Caco-2 (cell line): ENCODE measurements at regions not wholly inside any gene's neighbourhood (a gene's known extent, or its start where the extent isn't known, plus 50 kb on each side); places are given as distances from the start of the nearest gene placed in this dataset.

ENCODE experiments used
- BruUV-seq: library from RNA; stranded (reverse); fragments of 400-500 nt; replicated peaks from 2 replicates; lab custom pipeline; 2021; lab: Mats Ljungman, UMichigan
- CTCF ChIA-PET: fragments of 300-600 bp; sonication (Branson Sonifier 250); formaldehyde crosslinking; loops from one replicate; lab custom pipeline; 2022; ENCODE audit warnings: antibody characterized with exemption; lab: Charles Lee
- POLR2A ChIA-PET: fragments of 300-600 bp; sonication (Branson Sonifier 250); formaldehyde crosslinking; loops from one replicate; lab custom pipeline; 2022; ENCODE audit warnings: antibody characterized with exemption; lab: Charles Lee
- DNase-seq, 2 experiments: peaks; one replicate each; pipeline versions ENCODE4 v3.0.0 to v3.0.0-alpha.2; 2020 to 2022
- H3K27me3 ChIP-seq: replicated peaks from 2 replicates; pipeline ENCODE4 v1.6.0; 2011; ENCODE audit warnings: low read length; ENCODE audit not compliant: control insufficient read depth, insufficient read depth
- H3K36me3 ChIP-seq: 2 replicates; pipeline ENCODE4 v1.5.1; 2011; ENCODE audit warnings: low read length; ENCODE audit not compliant: control insufficient read depth, insufficient read depth
- H3K4me1 ChIP-seq: fragments of 250-450 bp; sonication (Bioruptor Pico); 2 replicates; pipeline ENCODE4 v1.5.1; 2020; ENCODE audit warnings: mild to moderate bottlenecking
- H3K4me3 ChIP-seq: 2 replicates; pipeline ENCODE4 v1.5.1; 2011; ENCODE audit warnings: low read depth, mild to moderate bottlenecking, control low read depth, low read length
- H3K9me3 ChIP-seq: fragments of 250-450 bp; sonication (Bioruptor Pico); 2 replicates; pipeline ENCODE4 v1.5.1; 2020; ENCODE audit warnings: mild to moderate bottlenecking, moderate library complexity
- H3K27ac Mint-ChIP-seq: one replicate; pipeline ENCODE4 v1.8.0; 2022; ENCODE audit warnings: mixed read lengths; ENCODE audit not compliant: unreplicated experiment
- H3K27me3 Mint-ChIP-seq: one replicate; pipeline ENCODE4 v1.8.0; 2022; ENCODE audit warnings: mixed read lengths; ENCODE audit not compliant: insufficient read depth, unreplicated experiment
- H3K36me3 Mint-ChIP-seq: one replicate; pipeline ENCODE4 v1.8.0; 2022; ENCODE audit warnings: mild to moderate bottlenecking, mixed read lengths; ENCODE audit not compliant: insufficient read depth, unreplicated experiment
- H3K4me1 Mint-ChIP-seq: one replicate; pipeline ENCODE4 v1.8.0; 2022; ENCODE audit warnings: low read depth, mixed read lengths; ENCODE audit not compliant: unreplicated experiment
- H3K4me3 Mint-ChIP-seq: one replicate; pipeline ENCODE4 v1.8.0; 2022; ENCODE audit warnings: mild to moderate bottlenecking, moderate library complexity, mixed read lengths; ENCODE audit not compliant: unreplicated experiment
- H3K9me3 Mint-ChIP-seq: one replicate; pipeline ENCODE4 v1.8.0; 2022; ENCODE audit warnings: mixed read lengths; ENCODE audit not compliant: unreplicated experiment
- intact Hi-C: fragments of 100-400 bp; cut with micrococcal nuclease; formaldehyde crosslinking; loops from one replicate; pipeline ENCODE4 v1.10.0; 2022; ENCODE audit not compliant: unreplicated experiment
- TF ChIP-seq, protein P1 (sequence below), 2 experiments: fragments of 200-600 bp in 1 of 2; IDR thresholded peaks; 1 replicate in 1 of 2; 2 replicates in 1 of 2; pipeline versions ENCODE4 v1.5.1 to v1.8.0; 2011 to 2022; ENCODE audit warnings: antibody characterized with exemption in 1 of 2, control low read depth in 1 of 2, inconsistent platforms in 1 of 2, low read depth in 1 of 2, low read length in 1 of 2, mild to moderate bottlenecking in 1 of 2, moderate library complexity in 1 of 2; ENCODE audit not compliant: insufficient read depth in 1 of 2, severe bottlenecking in 1 of 2, unreplicated experiment in 1 of 2

GRCh38 chr22:49240472-49240871 lies 587.2 kb downstream of the BRD1 start:
- Mint-ChIP-seq H3K4me1 (no peaks in the 10 kb centered on the region), H3K36me3 (no peaks in the 10 kb centered on the region), H3K4me3 (no peak overlapping the region), H3K27ac (no peak overlapping the region), H3K27me3 (peaks cover 9% of the 10 kb centered on the region), H3K9me3 (peaks cover 10% of the 10 kb centered on the region)
- H3K9me3 ChIP-seq, result no peaks in the 10 kb centered on the region
- intact Hi-C loops, result no loop called here
- CTCF ChIA-PET, result no interaction called here
- H3K36me3 ChIP-seq, result no peaks in the 10 kb centered on the region
- no TSS peak for BruUV-seq
- POLR2A ChIA-PET, result no interaction called here
- TF ChIP-seq, protein P1, sequence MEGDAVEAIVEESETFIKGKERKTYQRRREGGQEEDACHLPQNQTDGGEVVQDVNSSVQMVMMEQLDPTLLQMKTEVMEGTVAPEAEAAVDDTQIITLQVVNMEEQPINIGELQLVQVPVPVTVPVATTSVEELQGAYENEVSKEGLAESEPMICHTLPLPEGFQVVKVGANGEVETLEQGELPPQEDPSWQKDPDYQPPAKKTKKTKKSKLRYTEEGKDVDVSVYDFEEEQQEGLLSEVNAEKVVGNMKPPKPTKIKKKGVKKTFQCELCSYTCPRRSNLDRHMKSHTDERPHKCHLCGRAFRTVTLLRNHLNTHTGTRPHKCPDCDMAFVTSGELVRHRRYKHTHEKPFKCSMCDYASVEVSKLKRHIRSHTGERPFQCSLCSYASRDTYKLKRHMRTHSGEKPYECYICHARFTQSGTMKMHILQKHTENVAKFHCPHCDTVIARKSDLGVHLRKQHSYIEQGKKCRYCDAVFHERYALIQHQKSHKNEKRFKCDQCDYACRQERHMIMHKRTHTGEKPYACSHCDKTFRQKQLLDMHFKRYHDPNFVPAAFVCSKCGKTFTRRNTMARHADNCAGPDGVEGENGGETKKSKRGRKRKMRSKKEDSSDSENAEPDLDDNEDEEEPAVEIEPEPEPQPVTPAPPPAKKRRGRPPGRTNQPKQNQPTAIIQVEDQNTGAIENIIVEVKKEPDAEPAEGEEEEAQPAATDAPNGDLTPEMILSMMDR (IDR thresholded peaks at IDR 0.05; ENCODE audit: insufficient read depth in 1 of 2, low read depth in 1 of 2, low read length in 1 of 2, severe bottlenecking in 1 of 2, unreplicated experiment in 1 of 2), result no peak
- no peak overlapping the region for H3K4me3 ChIP-seq
- DNase-seq, result no peak
- no peaks in the 10 kb centered on the region for H3K4me1 ChIP-seq
- no peaks in the 10 kb centered on the region for H3K27me3 ChIP-seq

DNA sequence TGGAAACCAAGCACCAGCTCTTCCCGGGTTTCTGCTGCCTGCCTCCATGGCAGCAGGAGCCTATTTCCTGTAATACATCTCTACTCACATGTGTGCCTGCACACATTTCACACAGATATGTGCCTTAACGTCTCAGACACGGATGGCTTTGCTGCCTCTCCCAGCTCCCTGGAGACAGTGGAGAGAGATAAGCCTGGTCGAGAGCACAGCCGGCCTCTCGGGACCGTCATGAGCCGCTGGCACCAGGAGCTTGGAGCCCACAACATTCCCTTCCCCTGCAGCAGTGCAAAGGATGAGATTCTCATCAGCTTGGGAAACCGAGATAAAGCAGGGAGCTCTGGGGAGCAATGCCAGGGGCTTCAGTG lies 587.7 kb downstream of the BRD1 start:
- TF ChIP-seq, protein P1 (IDR thresholded peaks at IDR 0.05; ENCODE audit: insufficient read depth in 1 of 2, low read depth in 1 of 2, low read length in 1 of 2, severe bottlenecking in 1 of 2, unreplicated experiment in 1 of 2), result no peak
- H3K4me3 ChIP-seq, result no peak overlapping the region
- H3K36me3 ChIP-seq, result no peaks in the 10 kb centered on the region
- no peaks in the 10 kb centered on the region for H3K4me1 ChIP-seq
- ChIA-PET POLR2A (no interaction called here), CTCF (no interaction called here)
- Mint-ChIP-seq H3K4me1 (no peaks in the 10 kb centered on the region), H3K27me3 (peaks cover 9% of the 10 kb centered on the region), H3K36me3 (no peaks in the 10 kb centered on the region), H3K9me3 (peaks cover 10% of the 10 kb centered on the region), H3K27ac (no peak overlapping the region), H3K4me3 (no peak overlapping the region)
- BruUV-seq, result no TSS peak
- intact Hi-C loops, result no loop called here
- no peak for DNase-seq
- no peaks in the 10 kb centered on the region for H3K9me3 ChIP-seq
- no peaks in the 10 kb centered on the region for H3K27me3 ChIP-seq

- H3K4me1 ChIP-seq, result no peaks in the 10 kb centered on the region
- DNase-seq, result no peak
- intact Hi-C loops, result no loop called here
Measured at GRCh38 chr22:49239264-49240015, 588.2 kb downstream of the BRD1 start.

More at GRCh38 chr22:49239264-49240015, 588.2 kb downstream of the BRD1 start:
- Mint-ChIP-seq H3K27ac (no peak overlapping the region), H3K4me1 (no peaks in the 10 kb centered on the region), H3K9me3 (peaks cover 10% of the 10 kb centered on the region), H3K27me3 (peaks cover 9% of the 10 kb centered on the region), H3K36me3 (no peaks in the 10 kb centered on the region), H3K4me3 (no peak overlapping the region)
- H3K36me3 ChIP-seq, result no peaks in the 10 kb centered on the region
- H3K9me3 ChIP-seq, result no peaks in the 10 kb centered on the region
- H3K27me3 ChIP-seq, result no peaks in the 10 kb centered on the region
- no peak overlapping the region for H3K4me3 ChIP-seq
- TF ChIP-seq, protein P1 (IDR thresholded peaks at IDR 0.05; ENCODE audit: insufficient read depth in 1 of 2, low read depth in 1 of 2, low read length in 1 of 2, severe bottlenecking in 1 of 2, unreplicated experiment in 1 of 2), result no peak
- no TSS peak for BruUV-seq
- CTCF ChIA-PET, result no interaction called here
- POLR2A ChIA-PET, result no interaction called here
